NAMALWA (cell line): ENCODE measurements at regions not wholly inside any gene's neighbourhood (a gene's known extent, or its start where the extent isn't known, plus 50 kb on each side); places are given as distances from the start of the nearest gene placed in this dataset.

ENCODE experiments used
- DNase-seq: peaks from one replicate; pipeline ENCODE4 v3.0.0-alpha.2; 2015; ENCODE audit warnings: low spot score

DNA sequence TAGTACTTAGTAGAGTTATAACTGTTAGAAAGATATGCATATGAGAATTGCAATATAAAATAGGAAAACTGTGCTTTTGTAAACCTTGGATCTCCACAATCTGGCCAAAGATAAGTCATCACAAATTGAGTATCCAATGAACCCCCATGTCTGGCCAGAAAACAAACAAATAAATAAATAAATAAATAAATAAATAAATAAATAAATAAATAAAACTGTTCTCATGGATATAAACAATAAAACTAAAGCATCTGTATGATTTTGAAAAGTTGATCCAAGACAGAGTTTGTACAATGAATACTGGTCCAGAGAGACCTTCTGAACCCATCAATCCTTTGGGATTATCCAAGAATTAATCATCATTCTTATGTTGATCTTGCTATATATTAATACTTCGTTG lies 367.6 kb upstream of the CDH9 start:
- no peak for DNase-seq

- DNase-seq: no peak
Observed at GRCh38 chr5:27403243-27403882, 365.0 kb upstream of the CDH9 start.

DNA sequence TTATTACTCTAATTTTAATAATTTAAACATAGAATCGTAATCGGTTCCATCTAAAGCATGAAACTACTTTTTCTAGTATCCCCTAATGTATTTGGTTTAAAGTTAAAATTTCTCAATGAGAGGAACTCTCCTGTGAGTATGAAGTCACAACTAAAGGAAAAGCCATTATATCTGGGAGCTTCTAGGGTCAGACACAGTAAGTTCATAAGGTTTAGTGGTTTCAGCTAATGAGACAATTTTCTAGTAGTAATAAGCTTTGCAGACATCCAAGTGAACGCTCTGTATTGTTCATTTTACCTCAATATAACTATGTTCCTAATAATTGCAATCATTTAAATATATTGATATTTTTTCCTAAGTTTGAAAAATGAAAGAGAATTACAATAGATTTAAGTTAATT lies 364.4 kb upstream of the CDH9 start:
- DNase-seq: no peak

- DNase-seq: no peak
Observed at GRCh38 chr5:27396998-27397397, 358.6 kb upstream of the CDH9 start.

- DNase-seq: no peak
Observed at GRCh38 chr5:27392716-27393115, 354.3 kb upstream of the CDH9 start.

- no peak for DNase-seq
Observed at GRCh38 chr5:27389696-27390095, 351.3 kb upstream of the CDH9 start.

GRCh38 chr5:27388755-27389154 lies 350.4 kb upstream of the CDH9 start:
- no peak for DNase-seq

DNA sequence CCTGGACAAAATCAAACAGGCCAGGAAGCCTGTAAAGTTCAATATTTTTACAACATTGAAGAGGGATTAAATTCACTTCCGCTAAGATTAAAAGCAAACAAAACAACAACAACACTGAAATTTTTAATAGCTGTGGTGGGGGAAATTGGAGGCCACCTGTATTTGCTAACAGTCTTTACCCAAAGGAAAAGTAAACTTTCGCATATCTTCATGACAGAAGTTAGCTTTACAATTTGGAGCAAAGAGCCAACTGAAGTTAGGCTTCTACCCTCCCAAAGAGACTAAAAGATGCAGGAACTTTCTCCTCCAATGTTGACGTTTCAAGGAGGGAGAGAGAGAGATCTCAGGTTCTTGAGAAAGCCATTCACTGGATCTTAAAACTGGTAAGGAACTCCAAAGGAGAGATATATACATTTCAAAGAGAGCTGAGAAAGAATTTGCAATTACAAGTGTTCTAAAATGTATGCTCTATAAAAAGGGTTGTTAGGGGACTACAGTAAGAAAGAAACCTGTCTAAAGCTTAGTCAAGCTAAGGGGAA lies 349.2 kb upstream of the CDH9 start:
- DNase-seq: no peak

DNA sequence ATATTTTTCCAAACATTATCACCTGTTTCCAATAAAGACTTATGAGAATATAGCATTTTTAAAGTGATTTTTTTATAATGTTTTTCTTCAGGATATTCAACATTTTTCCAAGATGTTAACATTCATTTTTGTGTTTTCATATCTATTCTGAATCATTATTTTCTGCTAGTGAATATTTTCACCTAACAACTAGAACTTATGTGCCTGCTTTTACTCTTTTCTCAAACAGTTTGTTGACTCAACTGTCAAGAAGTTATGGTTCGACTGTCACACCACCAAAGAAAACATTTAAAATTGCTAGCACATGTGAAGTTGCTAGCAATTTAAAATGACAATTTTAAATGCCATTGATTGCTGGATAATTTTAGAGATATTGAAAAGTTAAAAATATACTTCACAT lies 343.3 kb upstream of the CDH9 start:
- no peak for DNase-seq

GRCh38 chr5:27377626-27378025 lies 339.2 kb upstream of the CDH9 start:
- DNase-seq: no peak

DNA sequence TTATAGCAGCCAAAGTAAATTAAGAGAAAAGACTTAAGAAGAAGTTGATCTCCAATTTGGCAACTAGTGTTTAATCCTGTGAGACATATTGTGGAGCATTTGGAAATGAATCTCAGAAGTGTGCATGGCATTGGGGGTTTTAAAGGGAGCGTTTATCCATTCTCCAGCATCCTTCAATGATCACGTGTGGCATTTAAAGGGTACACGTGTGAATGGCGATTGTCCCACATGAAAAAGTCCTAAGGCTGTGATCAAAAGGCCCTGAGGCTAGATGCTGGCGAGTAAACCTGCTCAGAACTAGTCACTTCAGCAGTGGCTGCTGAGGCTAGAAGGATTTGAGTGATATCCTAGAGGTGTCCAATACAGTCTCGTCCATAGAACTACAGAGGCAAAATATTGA lies 315.6 kb upstream of the CDH9 start:
- no peak for DNase-seq

DNA sequence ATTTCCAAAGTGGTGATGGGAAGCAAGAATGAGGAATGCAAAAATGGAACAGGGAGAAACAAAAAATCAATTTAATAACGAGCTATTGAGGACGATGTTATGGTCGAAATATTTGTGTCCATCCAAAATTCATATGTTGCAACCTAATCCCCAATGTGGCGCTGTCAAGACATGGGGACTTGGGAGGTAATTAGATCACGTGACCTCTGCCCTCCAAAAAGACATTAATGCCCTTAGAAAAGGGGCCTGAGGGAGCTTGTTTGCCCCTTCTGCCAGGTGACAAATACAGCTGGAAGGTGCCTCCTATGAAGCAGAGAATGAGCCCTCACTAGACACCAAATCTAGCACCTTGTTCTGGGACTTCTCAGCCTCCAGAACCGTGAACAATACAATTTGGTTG lies 315.2 kb upstream of the CDH9 start:
- DNase-seq: no peak

DNA sequence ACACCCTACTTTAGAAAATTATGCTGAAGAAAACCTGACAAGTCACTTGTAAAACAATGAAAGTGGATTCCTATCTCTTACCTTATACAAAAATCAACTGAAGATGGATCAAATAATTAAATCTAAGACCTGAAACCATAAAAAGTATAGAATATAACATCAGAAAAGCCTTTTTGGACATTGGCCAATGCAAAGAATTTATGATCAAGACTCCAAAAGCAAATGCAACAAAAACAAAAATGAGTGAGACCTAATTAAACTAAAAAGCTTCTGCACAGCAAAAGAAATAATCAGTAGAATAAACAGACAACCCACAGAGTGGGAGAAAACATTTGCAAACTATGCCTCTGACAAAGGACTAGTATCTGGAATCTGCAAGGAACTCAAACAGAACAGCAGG lies 303.0 kb upstream of the CDH9 start:
- no peak for DNase-seq

- DNase-seq: no peak
Observed at GRCh38 chr5:27336817-27337216, 298.4 kb upstream of the CDH9 start.

- no peak for DNase-seq
Observed at GRCh38 chr5:27328480-27328879, 290.1 kb upstream of the CDH9 start.

GRCh38 chr5:27325513-27325912 lies 287.1 kb upstream of the CDH9 start:
- no peak for DNase-seq

- DNase-seq: no peak
Observed at GRCh38 chr5:27318701-27319100, 280.3 kb upstream of the CDH9 start.

GRCh38 chr5:27316271-27316650 lies 277.9 kb upstream of the CDH9 start:
- DNase-seq: no peak

DNA sequence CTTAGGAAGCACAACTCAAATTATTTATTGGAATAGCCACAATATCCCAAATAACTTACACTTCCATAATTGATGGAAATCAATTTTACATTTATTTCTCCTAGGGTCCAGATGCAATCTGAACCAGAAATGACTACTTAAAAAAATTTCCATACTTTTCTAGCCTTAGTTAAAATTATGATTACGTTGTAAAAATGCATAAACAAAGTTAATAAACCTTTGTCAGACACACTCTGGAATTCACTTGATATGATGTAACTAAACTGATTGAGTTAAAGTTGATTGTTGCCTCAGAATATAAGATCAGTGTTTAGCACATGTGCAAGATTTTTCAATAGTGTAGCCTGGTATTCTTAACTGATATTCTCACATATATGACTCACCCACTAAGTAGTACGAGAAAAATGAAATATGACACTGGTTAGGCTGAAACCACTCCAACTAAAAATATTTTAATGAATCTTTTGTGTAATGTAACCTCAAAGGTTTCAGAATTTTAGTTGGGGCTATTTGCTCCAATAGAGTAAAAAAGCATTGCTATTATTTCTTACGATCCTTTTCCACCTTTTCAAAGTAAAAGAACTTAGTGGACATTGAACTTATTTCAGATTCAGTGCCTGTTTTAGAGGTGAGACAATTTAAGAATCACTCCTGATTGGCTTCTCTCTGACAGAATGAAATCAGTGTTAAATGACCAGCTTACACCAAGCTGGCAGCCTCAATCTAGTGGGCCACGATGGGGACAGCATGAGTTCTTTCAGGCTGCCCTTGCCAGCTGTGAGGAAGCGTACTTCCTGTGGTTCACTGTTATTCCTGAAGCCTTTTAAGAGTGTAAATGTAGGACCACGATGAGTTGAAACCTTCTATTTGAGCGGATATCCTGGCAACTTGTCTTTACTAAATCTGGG lies 277.2 kb upstream of the CDH9 start:
- no peak for DNase-seq

- no peak for DNase-seq
Observed at GRCh38 chr5:27313549-27313948, 275.2 kb upstream of the CDH9 start.

DNA sequence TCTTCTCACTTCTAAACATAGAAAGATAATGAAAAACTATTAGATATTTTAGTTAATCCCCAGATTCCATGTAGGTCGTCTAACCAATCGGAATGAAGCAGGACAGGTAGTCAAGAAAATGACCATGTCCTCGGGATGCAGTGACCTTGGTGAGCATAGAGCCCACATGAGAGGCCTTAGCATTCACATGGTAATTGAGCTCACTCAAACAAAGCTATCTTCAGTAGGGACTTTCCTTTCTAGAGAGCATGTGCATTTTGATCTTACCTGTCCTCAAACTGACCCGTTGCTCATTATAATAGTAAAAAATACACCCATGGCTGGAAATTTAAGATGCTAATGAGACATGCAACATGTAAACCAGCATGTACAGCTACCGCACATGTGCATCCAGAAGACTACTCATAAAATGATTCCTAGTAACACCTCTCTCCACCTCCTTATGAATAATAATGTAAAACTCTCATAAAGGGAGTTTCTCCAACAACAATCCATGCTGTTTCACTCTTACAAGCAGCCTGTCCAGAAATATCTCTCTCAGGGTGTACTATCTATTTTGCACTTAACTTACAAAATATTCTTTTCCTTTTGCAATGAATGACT lies 274.0 kb upstream of the CDH9 start:
- no peak for DNase-seq

DNA sequence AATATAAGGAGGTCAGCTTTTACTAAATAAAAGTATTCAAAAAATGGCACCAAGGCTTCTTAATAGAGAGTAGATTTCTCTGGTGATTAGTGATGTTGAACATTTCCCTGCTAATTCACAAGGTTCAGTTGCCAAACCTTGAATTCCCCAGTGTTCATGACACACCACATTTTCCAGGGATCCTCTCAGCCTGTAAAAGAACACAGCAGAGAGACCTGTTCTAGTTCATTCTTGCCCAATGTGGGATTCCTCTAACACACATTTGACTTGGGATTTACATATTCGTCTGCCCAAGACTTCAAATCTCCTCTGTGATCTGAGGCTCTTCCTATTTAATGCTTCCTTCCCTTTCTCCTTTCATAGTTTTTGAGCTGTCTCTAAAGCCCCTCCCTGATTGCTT lies 273.2 kb upstream of the CDH9 start:
- no peak for DNase-seq

- no peak for DNase-seq
Observed at GRCh38 chr5:27308153-27308552, 269.8 kb upstream of the CDH9 start.
